Skin of body (tissue), 1 donor: ENCODE measurements at regions not wholly inside any gene's neighbourhood (a gene's known extent, or its start where the extent isn't known, plus 50 kb on each side); places are given as distances from the start of the nearest gene placed in this dataset.
A peak's percentile ranks its signal among the peaks of the same experiment; 100 is the strongest.

Source experiments
- DNase-seq: peaks from one replicate; lab custom pipeline; 2025; lab: John Stamatoyannopoulos, UW

GRCh38 chr15:62739082-62739481 lies 303.5 kb upstream of the TPM1 start:
- no peak for DNase-seq

GRCh38 chr15:62739507-62739906 lies 303.0 kb upstream of the TPM1 start:
- DNase-seq = no peak

GRCh38 chr15:62740141-62741004 lies 302.2 kb upstream of the TPM1 start:
- no peak for DNase-seq

- DNase-seq = no peak
Observed at GRCh38 chr15:62741106-62741505, 301.4 kb upstream of the TPM1 start.

GRCh38 chr15:62742409-62743171 lies 300.0 kb upstream of the TPM1 start:
- peak; percentile 36 for DNase-seq

GRCh38 chr15:62745621-62746225 lies 296.8 kb upstream of the TPM1 start:
- DNase-seq = no peak

GRCh38 chr15:62748196-62748595 lies 294.4 kb upstream of the TPM1 start:
- DNase-seq = no peak

GRCh38 chr15:62749036-62749815 lies 293.3 kb upstream of the TPM1 start:
- peak; percentile 2 for DNase-seq

- no peak for DNase-seq
Observed at GRCh38 chr15:62750471-62750870, 292.1 kb upstream of the TPM1 start.

GRCh38 chr15:62752657-62753517 lies 289.7 kb upstream of the TPM1 start:
- no peak for DNase-seq

- no peak for DNase-seq
Observed at GRCh38 chr15:62753518-62754221, 288.9 kb upstream of the TPM1 start.

- no peak for DNase-seq
Observed at GRCh38 chr15:62756326-62756994, 286.1 kb upstream of the TPM1 start.

GRCh38 chr15:62756995-62757360 lies 285.6 kb upstream of the TPM1 start:
- no peak for DNase-seq

- no peak for DNase-seq
Observed at GRCh38 chr15:62757535-62757934, 285.0 kb upstream of the TPM1 start.

- peak; percentile 16 for DNase-seq
Observed at GRCh38 chr15:62758126-62758951, 284.2 kb upstream of the TPM1 start.

- DNase-seq = no peak
Observed at GRCh38 chr15:62758952-62759349, 283.6 kb upstream of the TPM1 start.

GRCh38 chr15:62760538-62760937 lies 282.0 kb upstream of the TPM1 start:
- DNase-seq = no peak

- no peak for DNase-seq
Observed at GRCh38 chr15:62765916-62766315, 276.6 kb upstream of the TPM1 start.
